ACHN (cell line): ENCODE measurements at regions not wholly inside any gene's neighbourhood (a gene's known extent, or its start where the extent isn't known, plus 50 kb on each side); places are given as distances from the start of the nearest gene placed in this dataset.

Source experiments
- DNase-seq: peaks from one replicate; pipeline ENCODE4 v3.0.0-alpha.2; 2015
- in situ Hi-C: cut with HindIII; loops from 2 replicates; pipeline ENCODE4 v1.10.0; 2017; ENCODE audit warnings: low sequenced_read_pairs, low pct_ligation_motif_present, low pct_unique_long_range_greater_than_20kb

DNA sequence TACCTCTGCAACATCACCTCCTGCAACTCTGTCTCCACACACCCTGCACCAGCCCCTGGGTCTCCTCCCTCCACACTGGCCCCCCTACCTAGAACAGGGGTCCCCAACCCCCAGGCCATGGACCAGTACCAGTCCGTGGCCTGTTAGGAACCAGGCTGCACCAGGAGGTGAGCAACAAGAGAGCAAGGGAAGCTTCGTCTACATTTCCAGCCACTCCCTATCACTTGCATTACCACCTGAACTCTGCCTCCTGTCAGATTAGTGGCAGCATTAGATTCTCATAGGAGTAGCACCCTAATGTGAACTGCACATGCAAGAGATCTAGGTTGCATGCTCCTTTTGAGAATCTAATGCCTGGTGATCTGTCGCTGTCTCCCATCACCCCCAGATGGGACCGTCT is 108.8 kb upstream of the WDR11 start:
- DNase-seq = no peak
- in situ Hi-C loops = no loop called here

DNA sequence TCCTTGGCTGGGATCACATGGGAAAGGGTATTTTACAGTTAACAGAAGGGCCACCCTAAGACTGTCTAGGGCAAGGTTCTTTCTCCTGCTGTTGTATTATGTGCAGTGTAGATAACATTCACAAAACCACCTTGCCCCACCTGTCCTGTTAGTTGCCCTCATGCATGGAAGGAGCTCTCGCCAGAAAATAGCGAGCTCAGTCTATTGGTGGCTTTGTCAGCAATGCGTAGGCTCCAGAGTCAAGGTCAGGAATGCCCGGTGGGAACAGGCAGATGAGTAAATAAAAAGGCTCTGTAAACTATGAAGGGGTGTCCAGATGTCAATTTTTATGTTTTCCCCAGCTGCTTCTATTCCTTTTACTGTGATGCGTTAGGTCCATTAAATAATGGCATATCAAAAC is 107.1 kb upstream of the WDR11 start:
- in situ Hi-C loops = no loop called here
- DNase-seq = no peak

DNA sequence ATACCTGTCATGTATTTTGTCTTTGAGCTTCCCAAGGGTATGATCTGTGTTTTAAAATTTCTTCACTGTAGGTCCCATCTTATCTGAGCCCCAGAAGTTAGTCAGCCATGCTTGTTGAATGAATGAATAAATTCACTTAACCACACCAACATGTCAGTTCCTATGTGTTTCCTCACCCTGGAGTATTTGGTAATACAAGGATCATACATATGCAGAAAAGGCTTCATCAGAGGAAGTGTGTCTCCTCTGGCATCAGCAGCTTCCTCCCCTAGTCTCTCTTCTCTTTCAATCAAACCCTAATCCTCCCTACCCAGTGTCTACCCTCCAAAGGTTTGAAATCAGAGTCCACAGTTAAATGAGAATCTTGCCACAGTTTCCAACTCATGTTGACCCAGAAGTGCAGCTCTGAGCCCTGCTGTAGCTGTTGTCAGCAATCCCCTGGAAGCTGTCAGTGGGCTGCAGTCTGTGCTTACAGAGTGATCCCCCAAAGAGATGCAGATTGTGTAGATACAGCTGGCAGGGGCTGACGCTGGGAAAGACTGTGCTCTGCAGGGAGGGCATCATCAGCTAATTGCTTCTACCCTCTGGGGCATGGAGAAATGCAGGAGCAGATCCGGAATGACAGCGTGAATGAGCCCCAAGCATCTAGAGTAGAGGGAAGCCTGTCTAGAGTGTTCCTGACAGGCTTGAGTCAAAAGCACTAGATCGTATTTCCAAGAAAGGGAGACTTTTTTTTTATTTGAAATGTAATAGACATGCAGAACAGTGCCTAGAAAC is 105.0 kb upstream of the WDR11 start:
- in situ Hi-C loops = no loop called here
- DNase-seq = no peak

DNA sequence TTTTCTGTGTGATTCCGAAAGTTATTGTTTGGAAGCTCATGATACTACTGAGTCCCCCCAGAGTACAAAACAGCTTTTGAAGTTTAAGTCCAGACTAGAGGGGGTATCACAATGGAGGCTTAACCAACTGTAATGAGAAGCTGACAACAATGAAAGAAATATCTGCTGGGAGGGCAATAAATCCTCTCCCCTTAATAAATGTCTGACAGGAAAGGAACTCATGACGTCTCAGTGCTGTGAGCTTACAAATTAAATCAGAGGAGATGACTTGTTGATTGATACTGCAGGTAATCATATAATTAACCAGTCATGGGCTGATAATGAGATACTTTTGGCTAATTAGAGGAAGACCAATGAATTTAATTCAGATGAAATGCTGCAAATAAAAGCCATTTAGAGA is 102.6 kb upstream of the WDR11 start:
- in situ Hi-C loops = no loop called here
- DNase-seq = no peak

DNA sequence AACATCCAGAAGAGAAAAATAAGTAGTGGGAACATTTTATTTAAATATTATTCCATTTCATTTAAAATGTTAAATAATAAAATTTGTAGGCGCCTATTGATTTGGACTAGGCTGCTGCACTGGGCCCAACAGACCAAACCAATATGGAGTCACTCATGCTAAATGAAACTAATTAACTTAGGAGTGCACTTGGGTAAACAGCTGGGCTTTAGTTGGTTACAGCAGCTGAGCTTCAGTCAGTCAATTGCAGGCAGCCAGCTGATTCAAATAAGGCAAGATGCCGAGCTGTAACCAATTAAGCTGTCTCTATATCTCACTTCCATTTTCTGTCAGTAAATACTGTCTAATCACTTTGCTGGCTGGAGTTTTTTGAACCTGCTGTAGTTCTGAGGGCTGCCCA is 102.1 kb upstream of the WDR11 start:
- DNase-seq = no peak
- in situ Hi-C loops = no loop called here

DNA sequence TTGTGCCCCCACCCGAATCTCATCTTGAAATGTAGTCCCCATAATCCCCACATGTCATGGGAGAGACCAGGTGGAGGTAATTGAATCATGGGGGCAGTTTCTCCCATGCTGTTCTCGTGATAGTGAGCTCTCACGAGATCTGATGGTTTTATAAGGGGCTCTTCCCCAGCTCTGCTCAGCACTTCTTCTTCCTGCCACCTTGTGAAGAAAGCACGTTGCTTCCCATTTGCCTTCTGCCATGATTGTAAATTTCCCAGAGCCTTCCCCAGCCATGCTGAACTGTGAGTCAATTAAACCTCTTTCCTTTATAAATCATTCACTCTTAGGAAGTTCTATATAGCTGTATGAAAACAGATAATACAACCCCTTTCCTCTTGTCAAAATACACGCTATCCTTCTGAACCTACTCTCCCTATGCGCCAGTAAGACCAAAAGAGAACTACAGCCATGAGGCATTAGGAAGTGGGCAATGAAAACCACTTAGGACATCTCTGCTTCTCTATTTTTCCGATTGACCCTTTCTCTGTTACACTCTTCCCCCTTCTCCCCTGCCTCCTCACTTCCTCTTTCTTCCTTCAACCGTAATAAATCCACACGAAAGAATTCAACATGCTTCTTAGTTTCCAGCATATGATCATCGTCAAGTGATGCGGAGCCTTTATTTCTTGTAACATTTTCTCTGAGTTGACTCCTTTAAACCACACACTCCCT is 101.2 kb upstream of the WDR11 start:
- no peak for DNase-seq
- in situ Hi-C loops = no loop called here

DNA sequence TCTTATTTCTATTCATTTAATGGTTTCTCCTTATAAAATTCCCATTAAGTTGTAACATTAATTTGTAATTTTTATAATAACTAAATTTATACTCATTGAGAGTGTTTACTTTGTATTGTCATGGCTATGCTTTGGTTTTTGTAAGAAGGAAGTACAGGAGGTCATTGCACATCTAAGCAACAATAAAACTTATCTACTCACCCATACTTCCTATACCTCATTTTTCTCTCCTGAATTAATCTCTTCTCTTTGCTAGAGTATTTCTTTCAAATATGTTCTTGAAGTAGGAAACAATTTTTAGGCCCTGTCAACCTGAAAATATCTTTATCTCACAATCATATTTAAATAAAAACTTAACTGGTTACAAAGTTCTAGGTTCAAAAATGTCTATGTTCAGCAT is 95.4 kb upstream of the WDR11 start:
- DNase-seq = no peak
- in situ Hi-C loops = no loop called here

DNA sequence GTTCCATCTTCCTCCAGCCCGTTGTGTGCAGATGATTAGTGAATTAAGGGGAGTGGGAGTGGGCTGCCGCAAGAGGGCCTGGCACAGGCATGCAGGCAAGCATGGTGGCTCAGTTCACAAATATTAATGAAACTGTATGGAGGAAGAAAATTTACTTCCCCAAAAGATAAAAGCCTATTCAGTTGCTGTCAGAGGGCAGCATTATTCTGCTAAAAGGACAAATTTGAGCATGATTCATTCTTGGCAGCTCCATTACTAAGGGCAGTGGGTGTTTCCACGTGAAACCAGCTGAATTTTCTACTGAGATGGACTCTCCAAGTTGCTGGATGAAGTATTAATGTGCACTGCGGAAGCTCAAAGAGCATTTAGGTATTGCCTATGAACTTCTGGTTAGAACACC is 90.9 kb upstream of the WDR11 start:
- no peak for DNase-seq
- in situ Hi-C loops = no loop called here

DNA sequence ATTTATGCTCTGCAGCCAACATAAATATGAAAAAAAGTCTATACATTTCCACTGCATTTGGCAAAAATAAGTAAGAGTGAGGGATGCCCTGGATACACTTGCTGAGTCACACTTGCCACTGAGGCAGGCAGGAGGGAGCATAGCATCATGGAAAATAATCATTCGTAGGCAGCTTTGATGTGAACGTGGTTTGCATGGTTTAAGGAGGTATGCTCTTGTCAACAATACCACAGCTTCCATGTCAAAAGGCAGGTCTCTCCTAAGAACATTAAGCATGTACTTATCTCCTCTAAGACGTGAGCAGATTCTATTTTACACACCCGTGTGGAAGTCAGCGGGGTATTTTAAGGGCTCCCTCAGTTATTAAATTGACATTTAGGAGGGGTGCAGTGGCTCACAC is 89.2 kb upstream of the WDR11 start:
- in situ Hi-C loops = no loop called here
- DNase-seq = no peak

DNA sequence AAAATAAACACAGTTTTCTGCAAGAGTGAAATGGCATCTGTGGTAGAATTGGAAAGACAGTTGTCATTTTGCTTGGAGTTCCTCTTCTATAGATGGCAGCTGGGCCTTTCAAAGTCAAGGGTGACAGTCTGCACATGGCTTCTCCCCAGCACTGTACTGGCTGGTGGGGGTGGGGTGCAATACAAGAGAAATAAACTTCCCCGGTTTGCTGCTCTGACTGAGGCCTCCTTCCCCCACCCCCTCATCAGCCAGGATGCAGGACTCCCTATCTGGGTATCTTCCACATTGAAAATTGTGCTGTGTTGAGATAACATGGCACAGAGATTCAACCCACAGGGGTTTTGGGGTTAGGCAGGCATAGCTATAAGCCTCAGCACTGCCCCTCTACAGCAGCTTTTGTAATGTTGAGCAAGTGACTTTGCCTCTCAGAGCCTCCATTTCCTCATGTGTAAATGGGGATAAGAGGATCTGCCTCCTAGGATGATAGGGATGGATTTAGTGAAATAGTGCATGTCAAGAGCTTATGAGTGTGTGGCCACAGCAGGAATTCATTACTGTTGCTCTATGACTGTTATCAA is 85.8 kb upstream of the WDR11 start:
- in situ Hi-C loops = no loop called here
- no peak for DNase-seq

DNA sequence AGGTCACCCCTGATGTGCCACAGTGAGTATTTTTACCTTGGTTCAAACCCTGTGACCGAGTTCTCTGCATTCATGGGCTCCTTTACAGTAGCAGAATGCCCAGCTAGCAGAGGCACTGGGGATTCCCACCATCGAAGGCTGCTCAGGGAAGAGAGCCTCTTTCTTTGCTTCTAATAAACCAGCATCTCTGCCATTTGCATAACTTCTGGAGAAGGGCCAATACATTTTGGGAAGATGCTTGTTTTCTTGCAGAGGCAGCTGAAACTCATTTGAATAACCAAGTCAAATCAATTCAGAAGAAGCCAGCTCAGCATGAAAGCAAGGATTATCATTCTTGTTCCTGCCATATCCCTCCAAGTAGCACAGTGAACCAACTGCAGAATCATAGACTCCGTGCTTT is 82.9 kb upstream of the WDR11 start:
- in situ Hi-C loops = no loop called here
- no peak for DNase-seq

DNA sequence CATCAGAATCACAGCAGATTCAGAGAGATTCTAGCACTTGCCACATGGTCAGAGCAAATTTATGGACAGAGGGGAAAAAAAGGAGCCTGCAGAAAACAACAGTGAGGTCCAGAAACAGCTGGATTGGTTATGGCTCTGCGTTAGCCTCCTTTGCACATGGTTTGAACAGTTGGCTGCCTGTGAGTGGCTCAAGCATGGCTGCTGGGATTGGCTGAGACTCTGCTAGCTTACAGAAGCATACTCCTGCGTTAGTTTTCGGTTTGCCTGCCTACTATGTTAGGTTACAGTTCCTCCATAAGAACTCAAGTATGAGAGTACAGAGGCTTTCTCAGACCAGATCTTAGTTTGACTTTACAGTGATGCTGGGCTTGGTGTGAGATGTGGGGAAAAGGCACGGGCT is 80.7 kb upstream of the WDR11 start:
- in situ Hi-C loops = no loop called here

DNA sequence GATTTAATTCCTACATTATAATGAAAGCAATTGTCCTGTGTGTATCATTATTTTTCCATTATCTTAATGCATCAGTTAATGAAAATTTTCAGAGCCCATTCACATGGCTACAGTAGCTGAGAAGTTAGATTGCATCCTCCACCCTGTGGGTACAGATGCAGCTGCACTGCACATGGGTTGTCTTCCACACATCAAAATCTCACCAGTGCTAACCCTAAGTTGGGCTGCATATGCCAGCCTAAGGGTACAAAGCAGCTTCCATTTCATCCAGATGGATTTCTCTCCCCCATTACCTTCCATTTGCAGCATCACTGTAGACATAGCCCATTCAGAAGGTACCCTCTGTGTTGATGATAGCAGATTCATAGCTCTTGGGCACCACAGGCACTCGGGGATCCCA is 74.7 kb upstream of the WDR11 start:
- in situ Hi-C loops = no loop called here

More for the DNA sequence above, 80.7 kb upstream of the WDR11 start:
- no peak for DNase-seq

DNA sequence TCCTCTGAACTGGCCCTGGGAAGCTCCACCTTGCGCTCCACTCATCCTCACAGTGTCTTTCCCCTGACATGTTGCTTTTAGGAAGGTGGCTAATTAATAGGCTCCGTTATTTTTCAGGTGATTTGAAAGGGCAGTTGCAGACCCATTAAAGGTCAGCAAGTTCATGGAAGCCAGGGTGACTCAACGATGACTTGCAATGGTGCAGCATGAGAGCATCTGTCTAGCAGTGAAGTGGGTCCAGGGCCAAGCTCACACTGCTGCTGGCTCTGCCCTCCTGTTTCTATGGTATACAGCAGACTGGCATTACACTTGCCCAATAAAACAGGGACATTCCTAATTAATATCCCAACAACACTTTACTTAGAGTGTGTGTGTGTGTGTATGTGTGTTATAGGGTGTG is 68.8 kb upstream of the WDR11 start:
- DNase-seq = peak; percentile 28
- in situ Hi-C loops = no loop called here

More for the DNA sequence above, 74.7 kb upstream of the WDR11 start:
- no peak for DNase-seq

DNA sequence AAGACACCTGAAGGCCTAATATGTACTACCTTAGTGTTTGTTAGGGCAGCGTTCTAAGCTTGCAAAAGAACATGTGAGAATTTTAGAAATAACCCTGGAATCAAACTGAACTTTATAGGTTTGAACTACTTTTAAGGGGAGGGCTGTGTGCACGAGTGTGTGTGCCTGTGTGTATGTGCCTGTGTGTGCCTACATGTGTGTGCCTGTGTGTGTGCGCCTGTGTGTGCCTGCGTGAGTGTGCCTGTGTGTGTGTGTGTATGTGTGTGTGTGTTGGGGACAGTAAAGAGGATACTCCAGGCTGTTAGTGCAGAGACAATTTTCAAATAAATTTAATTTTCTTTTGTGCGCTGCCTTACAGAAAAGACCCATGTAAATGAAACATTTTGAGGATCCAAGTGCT is 68.1 kb upstream of the WDR11 start:
- DNase-seq = no peak
- in situ Hi-C loops = no loop called here

DNA sequence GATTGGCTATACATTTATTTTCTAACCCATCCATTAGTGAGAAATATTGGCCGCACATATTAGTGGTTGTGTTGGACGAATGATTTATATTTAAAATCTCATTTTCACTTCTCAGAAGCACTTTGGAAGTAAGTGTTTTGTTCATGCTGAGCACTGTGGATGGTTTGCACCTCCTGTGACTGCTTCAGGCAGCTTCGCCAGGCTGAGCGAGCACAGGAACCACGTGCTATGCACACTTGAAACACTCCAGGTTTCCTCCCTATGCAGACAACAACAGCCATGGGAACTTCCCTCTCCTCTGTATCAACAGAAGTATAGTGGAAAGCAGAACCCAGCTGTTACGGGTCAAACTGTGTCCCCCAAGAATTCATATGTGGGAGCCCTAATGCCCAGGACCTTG is 67.3 kb upstream of the WDR11 start:
- no peak for DNase-seq
- in situ Hi-C loops = no loop called here

DNA sequence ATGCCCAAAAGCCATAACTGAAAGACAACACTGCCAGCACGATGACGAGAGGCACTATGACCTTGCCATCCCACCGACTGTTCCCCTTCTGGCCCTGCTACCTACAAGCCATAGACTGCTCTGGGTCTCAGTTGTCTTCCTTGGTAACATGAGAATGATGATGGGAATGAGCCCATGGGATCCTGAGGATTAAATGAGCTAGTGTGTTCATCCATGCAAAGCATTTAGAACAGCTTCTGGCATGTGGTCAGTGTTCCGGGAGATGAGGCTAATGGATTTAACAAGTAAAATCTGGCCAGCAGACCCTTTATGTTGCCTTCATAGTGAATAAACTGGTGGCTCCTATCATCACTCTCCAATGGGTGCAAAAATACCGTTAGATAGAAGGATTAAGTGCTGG is 62.4 kb upstream of the WDR11 start:
- in situ Hi-C loops = no loop called here
- no peak for DNase-seq

DNA sequence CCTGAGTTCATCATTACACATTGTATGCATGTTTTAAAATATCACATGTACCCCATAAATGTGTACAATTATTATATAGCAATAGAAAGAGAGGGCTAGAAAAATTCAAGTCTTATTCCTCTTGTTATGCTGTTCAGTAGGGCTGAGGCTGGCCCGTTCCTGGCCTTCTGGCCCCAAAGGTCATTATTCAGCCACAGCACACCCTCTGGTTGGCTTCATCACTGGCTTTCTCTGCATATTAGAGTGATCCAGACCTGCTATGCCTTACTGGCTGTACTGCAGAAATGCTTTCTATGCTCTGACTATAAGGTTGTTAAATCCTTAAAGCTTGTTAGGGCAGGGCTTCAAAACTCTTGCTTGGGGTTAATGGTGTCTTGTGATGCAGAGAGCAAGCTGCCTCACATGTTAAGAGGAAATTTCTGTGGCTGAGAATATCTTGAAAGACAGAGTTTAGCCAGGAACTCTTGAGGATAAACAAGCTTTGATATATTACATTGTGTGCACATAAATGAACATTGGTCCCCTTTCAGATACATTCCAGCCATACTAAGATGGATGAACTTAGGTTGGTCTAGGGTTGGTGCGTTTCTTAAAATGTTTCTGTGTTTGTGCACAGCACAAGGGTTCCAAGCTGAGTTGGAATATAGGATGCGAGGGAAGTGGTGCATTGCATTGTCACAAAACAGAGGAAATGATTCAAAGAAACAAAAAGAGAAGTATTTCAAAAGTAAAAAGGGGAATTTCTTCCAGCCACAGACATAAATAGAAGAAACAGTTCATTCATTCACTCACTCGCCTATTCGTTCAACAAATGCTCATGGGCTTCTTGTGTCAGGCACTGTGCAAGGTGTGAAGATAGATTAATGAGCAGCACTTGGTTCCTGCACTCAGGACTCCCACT is 61.6 kb upstream of the WDR11 start:
- in situ Hi-C loops = no loop called here
- no peak for DNase-seq

DNA sequence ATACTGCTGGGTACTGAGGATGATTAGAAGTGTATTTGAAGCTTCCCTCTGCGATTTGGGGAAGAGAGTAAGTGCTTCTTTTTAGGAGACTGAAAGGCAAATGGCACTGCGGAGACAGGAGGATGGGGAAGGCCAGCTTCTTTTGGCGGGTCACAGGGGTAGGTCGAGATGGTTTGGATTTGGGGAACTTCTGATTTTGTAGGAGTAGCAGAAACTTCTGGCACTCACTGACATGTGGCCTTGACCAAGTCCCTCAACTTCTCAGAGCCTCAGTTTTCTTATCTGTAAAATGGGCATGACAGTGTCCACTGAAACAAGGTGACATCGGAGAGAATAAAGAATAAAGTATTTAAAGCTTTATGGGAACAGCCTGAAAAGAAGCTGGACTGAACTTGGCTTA is 59.8 kb upstream of the WDR11 start:
- in situ Hi-C loops = no loop called here

More for the DNA sequence above, 59.8 kb upstream of the WDR11 start:
- no peak for DNase-seq
